GM12878 (cell line): ENCODE measurements at regions not wholly inside any gene's neighbourhood (a gene's known extent, or its start where the extent isn't known, plus 50 kb on each side); places are given as distances from the start of the nearest gene placed in this dataset.

Experiments used
- ATF7 ChIP-seq: fragments of 450-650 bp; IDR thresholded peaks from 2 replicates; pipeline ENCODE4 v1.6.1; 2016; ENCODE audit warnings: low read depth, mild to moderate bottlenecking
- BACH1 ChIP-seq: fragments of 450-650 bp; IDR thresholded peaks from 2 replicates; pipeline ENCODE4 v1.6.1; 2017; ENCODE audit warnings: mild to moderate bottlenecking, borderline replicate concordance
- BMI1 ChIP-seq: fragments of 450-650 bp; IDR thresholded peaks from 2 replicates; pipeline ENCODE4 v1.6.1; 2016; ENCODE audit warnings: mild to moderate bottlenecking, moderate library complexity, borderline replicate concordance
- DPF2 ChIP-seq: fragments of 450-650 bp; IDR thresholded peaks from 2 replicates; pipeline ENCODE4 v1.6.1; 2017; ENCODE audit warnings: mild to moderate bottlenecking
- ETV6 ChIP-seq, 2 experiments: fragments of 450-650 bp in 1 of 2; IDR thresholded peaks in 1 of 2; conservative IDR thresholded peaks in 1 of 2; 2 replicates each; pipeline ENCODE4 v1.6.1; 2014; ENCODE audit warnings: antibody characterized with exemption in 1 of 2, borderline replicate concordance in 1 of 2, low read depth in 1 of 2, mild to moderate bottlenecking in 1 of 2, moderate library complexity in 1 of 2
- HDGF ChIP-seq: fragments of 450-650 bp; IDR thresholded peaks from 2 replicates; pipeline ENCODE4 v1.6.1; 2016; ENCODE audit warnings: antibody characterized with exemption
- IKZF2 ChIP-seq, 2 experiments: fragments of 450-650 bp; IDR thresholded peaks; 2 replicates each; pipeline ENCODE4 v1.6.1; 2017; ENCODE audit warnings: mild to moderate bottlenecking in 2 of 2, moderate library complexity in 2 of 2
- MYB ChIP-seq: fragments of 150-350 bp; IDR thresholded peaks from 2 replicates; pipeline ENCODE4 v1.6.1; 2014; ENCODE audit warnings: mild to moderate bottlenecking, low read depth, low read length, borderline replicate concordance
- NFIC ChIP-seq: IDR thresholded peaks from 2 replicates; pipeline ENCODE4 v1.6.1; 2012; ENCODE audit warnings: low read depth, mild to moderate bottlenecking, inconsistent platforms, low read length, moderate library complexity
- PML ChIP-seq: IDR thresholded peaks from 2 replicates; pipeline ENCODE4 v1.6.1; 2012; ENCODE audit warnings: low read length, inconsistent platforms
- RBBP5 ChIP-seq: fragments of 200-600 bp; sonication (generic); conservative IDR thresholded peaks from 2 replicates; pipeline ENCODE4 v1.6.1; 2016
- SMAD1 ChIP-seq: fragments of 450-650 bp; IDR thresholded peaks from 2 replicates; pipeline ENCODE4 v1.6.1; 2018; ENCODE audit warnings: mild to moderate bottlenecking, low read depth; ENCODE audit not compliant: partially characterized antibody
- SPI1 ChIP-seq: IDR thresholded peaks from 2 replicates; pipeline ENCODE4 v1.6.1; 2011; ENCODE audit warnings: low read depth, mild to moderate bottlenecking, low read length, moderate library complexity, borderline replicate concordance; ENCODE audit not compliant: insufficient read depth
- SREBF2 ChIP-seq: IDR thresholded peaks from 2 replicates; pipeline ENCODE4 v1.6.1; 2012; ENCODE audit warnings: mild to moderate bottlenecking, low read length
- TCF12 ChIP-seq: IDR thresholded peaks from 2 replicates; pipeline ENCODE4 v1.6.1; 2011; ENCODE audit warnings: low read depth, mild to moderate bottlenecking, low read length
- TCF3 ChIP-seq: IDR thresholded peaks from 2 replicates; pipeline ENCODE4 v1.6.1; 2012; ENCODE audit warnings: low read depth, mild to moderate bottlenecking, low read length, borderline replicate concordance; ENCODE audit not compliant: insufficient read depth
- ZNF274 ChIP-seq: IDR thresholded peaks from one replicate; pipeline ENCODE4 v1.8.0; 2011; ENCODE audit not compliant: insufficient read length, insufficient read depth
- TF ChIP-seq, protein P1 (sequence below): fragments of 450-650 bp; IDR thresholded peaks from 2 replicates; pipeline ENCODE4 v1.6.1; 2017; ENCODE audit warnings: mild to moderate bottlenecking, moderate library complexity
- TF ChIP-seq, protein P2 (sequence below): IDR thresholded peaks from 2 replicates; pipeline ENCODE4 v1.6.1; 2011; ENCODE audit warnings: mild to moderate bottlenecking, low read depth, low read length, moderate library complexity; ENCODE audit not compliant: insufficient replicate concordance
- TF ChIP-seq, protein P3 (sequence below): fragments of 450-650 bp; IDR thresholded peaks from 2 replicates; pipeline ENCODE4 v1.6.1; 2016; ENCODE audit warnings: mild to moderate bottlenecking
- TF ChIP-seq, protein P4 (sequence below): fragments of 450-650 bp; IDR thresholded peaks from 2 replicates; pipeline ENCODE4 v1.6.1; 2018; ENCODE audit warnings: mild to moderate bottlenecking, low read depth, moderate library complexity; ENCODE audit not compliant: partially characterized antibody

DNA sequence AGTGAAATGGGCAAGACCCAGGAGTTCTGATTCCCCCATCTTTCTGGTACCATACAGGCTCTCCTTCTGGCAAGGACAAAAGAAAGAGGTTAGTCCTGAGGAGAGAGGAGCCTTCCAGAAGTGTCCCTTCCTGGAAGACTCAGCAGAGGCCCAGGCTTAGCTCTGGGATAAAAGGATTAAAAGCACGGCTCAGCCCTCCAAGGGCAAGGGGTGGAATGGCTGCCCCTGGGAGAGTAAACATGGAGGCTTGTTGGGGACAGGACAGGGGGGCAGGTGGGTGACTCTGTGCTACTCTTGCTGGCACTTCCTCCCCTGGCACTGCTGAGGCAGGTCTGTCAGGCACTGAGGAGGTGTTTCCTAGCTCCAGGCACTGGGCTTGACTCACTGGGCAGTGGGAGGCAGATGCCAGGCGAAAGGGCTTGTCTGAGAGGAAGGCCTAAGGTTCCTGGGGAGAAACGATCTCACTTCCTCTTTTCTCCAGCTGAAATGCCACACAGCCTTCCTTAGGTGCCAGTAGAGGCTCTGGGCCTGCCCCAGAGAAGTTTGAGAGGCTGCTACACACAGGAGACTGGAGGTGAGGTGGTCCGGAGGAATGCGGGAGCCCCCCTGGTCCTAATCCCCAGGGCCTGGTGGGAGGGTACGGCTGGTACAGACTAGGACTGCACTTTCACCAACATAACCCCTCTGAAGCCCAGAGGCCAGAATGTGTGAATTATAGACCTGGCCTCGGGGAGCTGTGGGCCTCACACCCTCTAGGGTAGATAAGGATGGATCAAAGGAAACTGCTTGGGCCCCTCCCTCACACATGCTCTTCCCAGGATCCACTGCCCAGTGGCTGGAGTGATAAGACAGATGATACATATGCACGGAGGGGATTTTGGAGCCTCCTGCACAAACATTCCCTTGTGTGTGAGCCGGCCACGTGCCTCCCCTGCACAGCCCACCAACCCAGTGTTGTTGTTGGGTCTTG, 63.2 kb upstream of the PODXL start (continued):
- no peak for TF ChIP-seq NFIC
- no peak for TF ChIP-seq ETV6 (conservative IDR thresholded peaks at IDR 0.05 in 1 of 2, IDR thresholded peaks at IDR 0.05 in 1 of 2; ENCODE audit: borderline replicate concordance in 1 of 2, low read depth in 1 of 2)
- TF ChIP-seq, protein P1, sequence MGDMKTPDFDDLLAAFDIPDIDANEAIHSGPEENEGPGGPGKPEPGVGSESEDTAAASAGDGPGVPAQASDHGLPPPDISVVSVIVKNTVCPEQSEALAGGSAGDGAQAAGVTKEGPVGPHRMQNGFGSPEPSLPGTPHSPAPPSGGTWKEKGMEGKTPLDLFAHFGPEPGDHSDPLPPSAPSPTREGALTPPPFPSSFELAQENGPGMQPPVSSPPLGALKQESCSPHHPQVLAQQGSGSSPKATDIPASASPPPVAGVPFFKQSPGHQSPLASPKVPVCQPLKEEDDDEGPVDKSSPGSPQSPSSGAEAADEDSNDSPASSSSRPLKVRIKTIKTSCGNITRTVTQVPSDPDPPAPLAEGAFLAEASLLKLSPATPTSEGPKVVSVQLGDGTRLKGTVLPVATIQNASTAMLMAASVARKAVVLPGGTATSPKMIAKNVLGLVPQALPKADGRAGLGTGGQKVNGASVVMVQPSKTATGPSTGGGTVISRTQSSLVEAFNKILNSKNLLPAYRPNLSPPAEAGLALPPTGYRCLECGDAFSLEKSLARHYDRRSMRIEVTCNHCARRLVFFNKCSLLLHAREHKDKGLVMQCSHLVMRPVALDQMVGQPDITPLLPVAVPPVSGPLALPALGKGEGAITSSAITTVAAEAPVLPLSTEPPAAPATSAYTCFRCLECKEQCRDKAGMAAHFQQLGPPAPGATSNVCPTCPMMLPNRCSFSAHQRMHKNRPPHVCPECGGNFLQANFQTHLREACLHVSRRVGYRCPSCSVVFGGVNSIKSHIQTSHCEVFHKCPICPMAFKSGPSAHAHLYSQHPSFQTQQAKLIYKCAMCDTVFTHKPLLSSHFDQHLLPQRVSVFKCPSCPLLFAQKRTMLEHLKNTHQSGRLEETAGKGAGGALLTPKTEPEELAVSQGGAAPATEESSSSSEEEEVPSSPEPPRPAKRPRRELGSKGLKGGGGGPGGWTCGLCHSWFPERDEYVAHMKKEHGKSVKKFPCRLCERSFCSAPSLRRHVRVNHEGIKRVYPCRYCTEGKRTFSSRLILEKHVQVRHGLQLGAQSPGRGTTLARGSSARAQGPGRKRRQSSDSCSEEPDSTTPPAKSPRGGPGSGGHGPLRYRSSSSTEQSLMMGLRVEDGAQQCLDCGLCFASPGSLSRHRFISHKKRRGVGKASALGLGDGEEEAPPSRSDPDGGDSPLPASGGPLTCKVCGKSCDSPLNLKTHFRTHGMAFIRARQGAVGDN, result no peak
- TF ChIP-seq, protein P2, sequence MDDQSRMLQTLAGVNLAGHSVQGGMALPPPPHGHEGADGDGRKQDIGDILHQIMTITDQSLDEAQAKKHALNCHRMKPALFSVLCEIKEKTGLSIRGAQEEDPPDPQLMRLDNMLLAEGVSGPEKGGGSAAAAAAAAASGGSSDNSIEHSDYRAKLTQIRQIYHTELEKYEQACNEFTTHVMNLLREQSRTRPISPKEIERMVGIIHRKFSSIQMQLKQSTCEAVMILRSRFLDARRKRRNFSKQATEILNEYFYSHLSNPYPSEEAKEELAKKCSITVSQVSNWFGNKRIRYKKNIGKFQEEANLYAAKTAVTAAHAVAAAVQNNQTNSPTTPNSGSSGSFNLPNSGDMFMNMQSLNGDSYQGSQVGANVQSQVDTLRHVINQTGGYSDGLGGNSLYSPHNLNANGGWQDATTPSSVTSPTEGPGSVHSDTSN, result no peak
- TF ChIP-seq SPI1, result peak; percentile 87
- TF ChIP-seq HDGF, result no peak
- no peak for TF ChIP-seq BACH1
- peak in 1 of 2 experiments; percentile 49; a peak in 1 of 4 replicates for TF ChIP-seq IKZF2 (IDR thresholded peaks at IDR 0.05)
- TF ChIP-seq, protein P3, sequence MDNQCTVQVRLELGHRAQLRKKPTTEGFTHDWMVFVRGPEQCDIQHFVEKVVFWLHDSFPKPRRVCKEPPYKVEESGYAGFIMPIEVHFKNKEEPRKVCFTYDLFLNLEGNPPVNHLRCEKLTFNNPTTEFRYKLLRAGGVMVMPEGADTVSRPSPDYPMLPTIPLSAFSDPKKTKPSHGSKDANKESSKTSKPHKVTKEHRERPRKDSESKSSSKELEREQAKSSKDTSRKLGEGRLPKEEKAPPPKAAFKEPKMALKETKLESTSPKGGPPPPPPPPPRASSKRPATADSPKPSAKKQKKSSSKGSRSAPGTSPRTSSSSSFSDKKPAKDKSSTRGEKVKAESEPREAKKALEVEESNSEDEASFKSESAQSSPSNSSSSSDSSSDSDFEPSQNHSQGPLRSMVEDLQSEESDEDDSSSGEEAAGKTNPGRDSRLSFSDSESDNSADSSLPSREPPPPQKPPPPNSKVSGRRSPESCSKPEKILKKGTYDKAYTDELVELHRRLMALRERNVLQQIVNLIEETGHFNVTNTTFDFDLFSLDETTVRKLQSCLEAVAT, result no peak
- no peak for TF ChIP-seq BMI1
- TF ChIP-seq TCF3, result no peak
- no peak for TF ChIP-seq SREBF2
- no peak for TF ChIP-seq PML
- TF ChIP-seq ATF7, result no peak
- TF ChIP-seq TCF12, result no peak
- TF ChIP-seq ZNF274, result no peak
- TF ChIP-seq SMAD1, result no peak
- TF ChIP-seq, protein P4, sequence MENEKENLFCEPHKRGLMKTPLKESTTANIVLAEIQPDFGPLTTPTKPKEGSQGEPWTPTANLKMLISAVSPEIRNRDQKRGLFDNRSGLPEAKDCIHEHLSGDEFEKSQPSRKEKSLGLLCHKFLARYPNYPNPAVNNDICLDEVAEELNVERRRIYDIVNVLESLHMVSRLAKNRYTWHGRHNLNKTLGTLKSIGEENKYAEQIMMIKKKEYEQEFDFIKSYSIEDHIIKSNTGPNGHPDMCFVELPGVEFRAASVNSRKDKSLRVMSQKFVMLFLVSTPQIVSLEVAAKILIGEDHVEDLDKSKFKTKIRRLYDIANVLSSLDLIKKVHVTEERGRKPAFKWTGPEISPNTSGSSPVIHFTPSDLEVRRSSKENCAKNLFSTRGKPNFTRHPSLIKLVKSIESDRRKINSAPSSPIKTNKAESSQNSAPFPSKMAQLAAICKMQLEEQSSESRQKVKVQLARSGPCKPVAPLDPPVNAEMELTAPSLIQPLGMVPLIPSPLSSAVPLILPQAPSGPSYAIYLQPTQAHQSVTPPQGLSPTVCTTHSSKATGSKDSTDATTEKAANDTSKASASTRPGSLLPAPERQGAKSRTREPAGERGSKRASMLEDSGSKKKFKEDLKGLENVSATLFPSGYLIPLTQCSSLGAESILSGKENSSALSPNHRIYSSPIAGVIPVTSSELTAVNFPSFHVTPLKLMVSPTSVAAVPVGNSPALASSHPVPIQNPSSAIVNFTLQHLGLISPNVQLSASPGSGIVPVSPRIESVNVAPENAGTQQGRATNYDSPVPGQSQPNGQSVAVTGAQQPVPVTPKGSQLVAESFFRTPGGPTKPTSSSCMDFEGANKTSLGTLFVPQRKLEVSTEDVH, result no peak
- no peak for TF ChIP-seq DPF2
- no peak for TF ChIP-seq MYB
- no peak for TF ChIP-seq RBBP5
